ENCODE measurements at regions not wholly inside any gene's neighbourhood (a gene's known extent, or its start where the extent isn't known, plus 50 kb on each side); places are given as distances from the start of the nearest gene placed in this dataset.

DNA sequence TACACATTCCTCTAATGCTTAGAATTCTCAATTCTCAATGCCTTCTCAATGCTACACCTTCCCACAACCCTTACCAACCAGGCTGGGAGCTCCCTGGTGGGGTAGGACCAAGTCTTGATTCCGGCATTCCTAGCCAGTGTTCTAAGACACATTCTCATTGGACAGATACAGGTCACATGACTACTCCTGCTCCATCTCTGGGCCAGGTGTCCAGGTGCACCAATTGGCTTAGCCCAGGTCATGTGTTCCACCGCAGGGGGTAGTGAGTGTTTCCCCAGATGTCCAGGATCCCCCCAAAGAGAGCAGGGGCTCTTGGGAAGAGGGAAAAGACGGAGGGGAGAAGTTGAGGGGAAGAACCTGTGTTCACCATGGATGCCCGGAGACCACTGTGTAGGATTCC, 58.7 kb upstream of the MLN start:
- no peak for DNase-seq

DNA sequence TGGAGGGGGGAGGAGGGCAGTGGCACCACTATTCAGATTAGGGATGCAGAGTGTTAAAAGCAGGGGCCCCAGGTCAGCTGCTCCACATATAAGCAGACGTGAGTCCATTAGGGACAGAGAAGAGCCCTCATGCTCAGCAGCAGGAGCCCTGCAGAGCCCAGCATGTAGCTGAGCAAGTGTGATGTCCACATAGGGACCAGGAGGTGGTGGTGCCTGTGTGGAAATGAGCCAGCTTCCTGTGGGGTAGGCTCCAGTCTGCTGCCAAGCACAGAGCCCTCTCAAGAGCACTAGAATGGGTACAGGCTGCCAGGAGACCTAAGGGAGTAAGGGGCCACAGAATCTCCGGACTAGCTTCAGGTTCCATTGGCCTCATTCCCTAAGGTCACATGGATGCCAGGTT, 57.9 kb upstream of the MLN start:
- DNase-seq = no peak

DNA sequence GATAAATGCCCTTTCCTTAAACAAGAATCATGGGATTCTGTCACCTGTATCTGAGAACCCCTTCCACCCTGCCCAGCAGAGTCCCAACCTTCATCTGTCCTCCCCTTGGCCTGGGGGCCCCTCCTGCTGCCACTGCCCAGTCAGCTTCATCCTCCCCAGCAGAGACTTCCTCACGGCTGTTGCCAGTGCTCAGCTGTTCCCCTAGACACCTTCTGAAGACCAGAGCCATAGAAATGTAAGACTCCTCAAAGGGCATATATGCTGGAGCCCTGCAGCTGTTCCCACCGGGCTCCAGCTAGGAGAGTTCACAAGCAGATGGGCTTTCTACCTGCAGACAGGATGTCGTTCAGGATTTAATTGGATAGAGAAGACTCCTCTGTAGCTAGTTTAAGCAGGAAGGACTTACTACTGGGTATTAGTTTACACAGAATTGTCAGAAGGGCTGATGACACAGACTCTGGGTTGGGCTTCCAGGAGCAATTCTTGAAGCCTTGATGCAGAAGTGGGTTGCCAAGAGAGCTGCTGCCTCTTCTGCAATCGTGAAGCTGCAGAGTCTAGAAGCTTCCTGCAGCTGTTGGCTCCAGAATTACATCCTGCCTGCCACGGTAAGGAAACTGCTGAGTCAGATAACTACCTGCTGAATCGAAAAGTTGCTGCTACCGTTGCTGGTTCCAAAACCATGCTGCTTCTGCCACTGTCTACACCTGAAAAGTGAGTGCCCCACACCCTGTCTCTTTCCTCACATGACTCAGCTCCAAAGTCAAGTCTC, 57.1 kb upstream of the MLN start:
- DNase-seq = peak; percentile 72

DNA sequence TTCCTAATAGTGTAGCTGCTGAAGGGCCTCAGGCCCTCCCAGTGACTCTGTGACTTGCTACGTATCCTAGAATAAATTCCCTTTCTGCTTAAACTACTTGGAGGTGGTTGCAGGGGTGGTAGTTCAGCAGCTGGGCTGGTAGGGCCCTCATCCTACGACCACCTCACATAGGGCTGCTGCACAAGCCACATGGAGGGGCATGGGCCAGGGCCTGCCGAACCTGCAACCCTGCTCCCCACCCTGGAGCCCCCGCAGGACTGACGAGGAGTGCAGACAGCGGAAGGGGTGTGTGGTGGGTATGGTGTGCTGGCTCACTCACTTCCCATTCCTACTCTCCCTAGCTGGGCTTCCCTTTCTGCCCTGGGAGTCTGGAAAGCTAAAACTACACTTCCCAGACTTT, 56.2 kb upstream of the MLN start:
- DNase-seq = no peak

DNA sequence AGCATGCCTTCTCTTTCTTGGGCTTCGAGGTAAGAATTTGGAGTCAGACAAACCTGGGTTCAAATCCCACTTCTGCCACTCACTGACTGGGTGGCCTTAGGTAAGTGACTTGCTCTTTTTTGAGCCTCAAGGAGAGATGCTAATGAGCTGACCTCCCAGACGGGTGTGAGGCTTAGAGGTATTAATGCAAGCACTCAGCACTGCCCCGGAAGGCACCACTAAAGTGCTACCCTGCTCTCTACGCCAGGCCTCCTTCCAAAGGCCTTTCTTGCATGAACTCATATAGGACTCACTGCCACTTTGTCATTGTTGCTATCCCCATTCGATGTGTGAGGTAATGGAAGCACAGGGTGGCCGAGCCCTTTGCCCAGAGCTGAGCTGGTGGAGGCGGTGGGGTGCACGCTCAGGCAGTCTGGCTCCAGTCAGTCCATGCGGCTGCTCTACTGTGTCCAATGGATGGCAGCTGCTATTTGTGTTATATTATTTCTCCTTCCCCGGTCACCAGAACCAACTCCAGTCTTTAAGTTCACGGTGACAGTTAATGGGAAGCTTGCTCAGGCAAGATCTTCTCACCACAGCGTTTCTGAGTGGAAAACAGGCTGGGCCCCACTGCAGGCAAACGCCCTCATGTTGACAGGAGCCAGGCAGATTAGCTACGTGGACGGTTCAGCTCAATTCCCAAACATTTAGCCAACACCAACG, 55.2 kb upstream of the MLN start:
- DNase-seq = no peak

GRCh38 chr6:33857932-33858475, 54.2 kb upstream of the MLN start:
- DNase-seq = no peak

- DNase-seq = no peak
Measured at GRCh38 chr6:33857093-33857931, 53.5 kb upstream of the MLN start.

GRCh38 chr6:33856655-33857054, 52.9 kb upstream of the MLN start:
- no peak for DNase-seq

DNA sequence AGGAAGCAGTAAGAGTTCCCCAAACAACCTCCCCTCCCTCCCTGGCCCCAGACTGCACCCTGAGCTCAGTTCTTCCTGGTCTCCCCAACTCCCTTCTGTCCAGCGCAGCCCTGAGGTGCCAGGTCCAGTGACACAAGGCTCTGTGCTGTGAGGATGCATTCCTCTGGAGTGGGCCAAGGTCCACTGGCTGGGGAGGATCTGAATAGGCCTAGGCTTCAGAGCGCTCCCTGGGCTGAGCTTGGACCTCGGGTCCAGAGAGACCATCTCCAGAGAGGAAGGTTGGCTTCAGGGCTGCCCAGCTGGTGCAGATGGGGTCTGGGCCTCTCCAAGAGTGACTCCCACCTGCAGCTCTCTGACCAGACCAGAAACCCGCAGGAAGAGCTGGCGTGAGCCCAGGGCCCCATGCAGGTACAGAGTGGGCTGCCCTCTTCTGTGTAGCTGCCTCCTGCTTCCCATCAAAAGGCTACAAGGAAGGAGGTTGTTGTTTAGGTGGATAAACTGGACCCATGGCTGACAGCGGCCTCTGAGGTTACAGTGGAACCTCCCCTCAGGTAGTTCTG, 52.3 kb upstream of the MLN start:
- no peak for DNase-seq

DNA sequence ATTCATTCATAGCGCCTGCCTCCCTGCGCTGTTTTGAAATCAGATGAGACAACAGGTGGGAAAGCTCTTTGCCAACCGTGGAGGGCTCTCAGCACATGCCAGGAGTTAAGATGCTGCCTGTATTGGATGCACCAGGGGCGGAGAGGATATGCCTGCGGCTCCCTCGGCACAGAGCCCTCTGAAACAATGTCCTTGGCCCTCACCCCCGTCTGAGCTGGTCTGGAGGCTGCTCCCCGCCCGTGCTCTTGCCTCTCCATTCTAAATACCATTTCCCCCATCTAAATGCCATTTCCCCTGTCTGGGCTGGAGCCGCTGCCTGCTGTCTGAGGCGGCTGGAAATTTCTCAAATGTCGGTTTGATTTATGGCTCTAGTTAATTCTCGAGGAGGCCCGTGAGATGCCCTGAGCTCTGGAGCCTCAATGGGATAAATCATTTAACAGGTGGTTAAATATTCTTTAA, 50.8 kb upstream of the MLN start:
- DNase-seq = peak; percentile 89

GRCh38 chr6:33853736-33854135, 49.9 kb upstream of the MLN start:
- no peak for DNase-seq

Data from DMS79 (cell line).